HG03280 (cell line): ENCODE measurements at regions not wholly inside any gene's neighbourhood (a gene's known extent, or its start where the extent isn't known, plus 50 kb on each side); places are given as distances from the start of the nearest gene placed in this dataset.
"Not testable (repeated sequence)": the region's sequence is repeated elsewhere in the genome, so short reads cannot be mapped to it uniquely, and the experiment has no call there.

Experiments
- ATAC-seq: cut with Tn5 transposase; IDR thresholded peaks from one replicate; pipeline ENCODE4 v1.9.1; 2021; ENCODE audit warnings: mild to moderate bottlenecking, moderate library complexity; ENCODE audit not compliant: unreplicated experiment

DNA sequence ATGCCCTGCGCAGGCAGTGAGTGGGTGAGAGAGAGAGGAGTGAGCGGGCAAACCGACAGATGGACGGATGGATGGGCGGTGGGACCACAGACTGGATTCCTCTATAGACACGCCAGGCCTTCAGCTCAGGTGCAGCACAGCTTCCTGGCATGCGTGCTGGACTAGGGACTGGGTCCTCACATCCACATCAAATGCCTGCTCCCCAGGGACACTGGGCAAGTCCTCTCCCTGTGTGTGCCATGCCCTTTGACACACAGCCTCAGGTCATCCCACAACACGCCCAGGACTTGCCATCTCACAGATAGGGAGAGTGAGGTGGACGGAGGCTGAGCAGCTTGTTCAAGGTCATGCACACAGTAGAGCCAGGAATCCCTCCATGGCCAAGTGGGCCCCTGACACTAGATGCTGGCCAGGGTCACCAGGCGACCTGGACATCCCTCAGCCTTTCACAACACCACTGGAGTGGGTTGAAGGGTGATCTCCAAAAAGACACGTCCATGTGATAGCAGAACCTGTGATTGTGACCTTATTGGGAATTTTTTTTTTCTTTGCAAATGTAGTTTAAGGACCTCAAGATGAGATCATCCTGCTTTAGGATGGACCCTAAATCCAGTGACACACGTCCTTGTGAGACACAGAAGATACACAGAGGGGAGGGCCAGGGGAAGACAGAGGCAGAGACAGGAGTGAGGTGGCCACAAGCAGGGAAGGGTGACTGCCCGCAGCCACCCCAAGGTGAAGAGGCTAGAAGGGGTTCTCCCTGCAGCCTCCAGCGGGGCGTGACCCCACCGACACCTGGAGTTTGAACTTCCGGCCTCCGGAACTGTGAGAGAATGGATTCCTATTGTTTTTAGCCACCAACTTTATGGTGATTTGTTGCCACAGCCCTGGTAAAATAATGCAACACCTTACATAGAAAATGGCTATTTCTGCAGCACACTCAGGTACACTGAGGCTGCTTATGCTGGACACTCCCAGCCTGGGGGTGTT lies 155.0 kb upstream of the CHST15 start:
- ATAC-seq: no peak

DNA sequence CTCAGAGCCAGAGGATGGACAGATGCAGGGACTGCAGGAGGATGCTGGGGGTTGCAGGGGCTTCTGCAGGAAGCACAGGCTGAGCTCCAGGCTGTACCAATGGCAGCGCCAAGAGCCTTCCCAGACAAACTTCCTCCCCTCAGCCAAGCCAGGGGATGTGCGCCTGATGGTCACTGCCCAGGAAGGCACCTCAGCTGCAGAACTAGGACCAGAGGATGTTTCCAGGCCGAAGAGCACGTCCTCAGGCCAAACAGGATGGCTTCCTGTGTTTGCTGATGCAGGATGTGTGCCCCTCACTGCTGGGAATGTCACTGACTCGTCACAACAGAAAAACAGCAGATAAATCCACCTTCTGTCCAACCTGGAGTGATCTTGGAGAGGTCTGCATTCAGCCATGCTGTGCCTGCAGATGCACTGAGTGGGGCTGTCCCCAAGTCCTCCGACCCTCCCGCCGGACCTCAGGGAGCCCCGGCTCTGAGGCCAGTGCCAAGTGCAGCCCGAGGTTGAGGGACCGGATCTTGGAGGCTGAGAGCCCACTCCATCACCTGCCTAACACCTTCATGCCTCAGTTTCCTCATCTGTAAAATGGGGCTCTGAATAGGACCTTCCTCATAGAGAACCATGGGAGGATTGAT lies 152.5 kb upstream of the CHST15 start:
- no peak for ATAC-seq

DNA sequence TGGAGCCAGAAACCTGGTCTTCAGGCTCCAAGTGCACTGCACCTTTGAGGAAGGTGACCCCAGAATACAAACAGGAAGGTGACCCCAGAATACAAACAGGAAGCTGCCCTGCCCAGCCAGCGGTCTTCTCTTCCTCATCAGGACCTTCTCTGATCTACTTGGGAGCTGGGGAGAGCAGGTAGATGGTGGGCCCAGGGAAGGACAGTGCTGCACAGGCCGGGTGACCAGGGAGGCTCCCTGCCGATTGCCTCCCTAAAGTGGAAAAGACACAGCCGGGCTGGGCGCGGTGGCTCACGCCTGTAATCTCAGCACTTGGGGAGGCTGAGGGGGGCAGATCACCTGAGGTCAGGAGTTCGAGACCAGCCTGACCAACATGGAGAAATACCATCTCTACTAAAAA lies 151.8 kb upstream of the CHST15 start:
- ATAC-seq: no peak

DNA sequence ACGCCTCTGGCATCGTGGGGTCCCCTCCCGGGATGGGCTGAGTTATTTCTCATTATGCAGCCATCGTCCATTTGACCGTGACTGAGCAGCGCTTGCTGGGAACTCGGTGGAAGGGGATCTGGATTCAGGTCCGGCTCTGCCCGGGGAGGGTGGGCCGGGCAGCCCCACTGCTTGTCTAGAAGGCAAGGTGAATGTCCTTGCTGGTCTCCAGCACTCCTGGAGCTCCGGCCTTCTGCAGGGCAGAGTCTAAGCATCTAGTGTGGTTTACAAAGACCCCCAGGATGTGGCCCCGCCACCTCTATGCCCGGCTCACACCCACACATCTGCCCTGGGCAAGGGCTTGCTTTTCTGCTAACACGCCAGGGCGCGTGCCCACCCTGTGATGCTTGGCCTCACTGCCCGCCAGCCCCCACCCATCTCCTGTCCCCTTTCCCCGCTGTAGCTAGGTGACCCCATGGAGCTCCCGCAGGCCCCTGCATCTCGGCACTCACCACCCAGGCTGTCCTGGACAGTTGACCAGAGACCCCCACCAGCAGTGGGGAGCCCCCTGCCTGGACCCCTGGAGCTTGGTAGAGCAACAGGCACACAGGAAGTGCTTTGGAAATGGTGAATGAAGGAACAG lies 151.0 kb upstream of the CHST15 start:
- ATAC-seq: no peak

DNA sequence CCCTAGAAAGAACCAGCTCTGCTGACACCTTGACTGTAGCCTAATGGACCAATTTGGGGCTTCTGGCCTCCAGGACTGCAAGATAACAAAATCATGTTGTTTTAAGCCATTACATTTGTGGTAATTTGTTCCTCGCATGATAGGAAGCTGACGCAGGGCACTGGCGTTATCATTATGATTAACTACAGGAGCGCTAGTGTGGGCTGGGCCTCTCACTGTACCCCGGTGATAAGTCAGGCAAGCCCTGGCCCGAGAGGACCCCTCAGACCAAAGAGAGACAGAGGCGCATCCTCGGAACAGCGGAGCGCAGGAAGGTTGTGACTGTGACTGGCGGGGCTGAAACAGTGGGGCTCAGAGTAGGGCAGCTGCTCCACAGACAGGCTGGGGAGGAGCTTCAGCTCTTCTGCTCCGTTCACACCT lies 150.3 kb upstream of the CHST15 start:
- no peak for ATAC-seq

DNA sequence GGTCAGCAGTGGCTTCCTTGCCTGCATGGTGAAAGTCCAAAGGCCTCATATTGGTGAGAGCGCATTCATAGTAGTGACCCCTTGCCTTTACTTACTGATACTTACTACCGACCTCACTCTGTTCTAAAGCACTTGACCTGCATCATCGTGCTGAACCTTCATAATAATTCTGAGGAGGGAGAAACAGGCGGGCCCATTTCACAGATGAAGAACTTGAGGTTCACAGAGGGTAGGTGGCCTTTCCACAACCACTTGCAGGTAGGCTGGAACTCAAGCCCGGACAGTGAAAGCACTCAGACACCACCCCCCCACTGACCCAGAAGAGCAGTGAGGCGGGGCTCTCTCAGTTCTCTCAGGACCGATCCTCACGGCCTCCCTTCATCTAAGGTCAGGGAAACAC lies 149.4 kb upstream of the CHST15 start:
- ATAC-seq: no peak

DNA sequence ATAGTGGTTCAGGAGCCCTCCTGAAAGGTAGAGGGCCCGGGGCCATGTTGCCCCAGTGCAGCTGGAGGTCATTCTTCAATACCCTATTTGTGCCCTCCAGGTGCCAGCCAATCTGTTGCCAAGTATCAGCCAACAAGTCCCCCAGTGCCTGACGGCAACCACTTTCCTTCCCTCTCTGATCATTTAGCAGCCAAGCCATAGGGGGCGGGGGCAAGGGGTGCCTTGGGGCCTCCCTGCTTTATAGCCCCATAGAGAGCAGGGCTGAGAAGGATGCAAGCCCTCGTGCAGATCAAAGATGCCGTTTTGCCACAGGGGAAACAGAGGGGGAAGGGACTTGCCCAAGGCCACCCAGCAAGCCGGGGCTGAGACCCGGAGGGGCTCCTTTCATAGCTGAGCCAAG lies 149.0 kb upstream of the CHST15 start:
- no peak for ATAC-seq

DNA sequence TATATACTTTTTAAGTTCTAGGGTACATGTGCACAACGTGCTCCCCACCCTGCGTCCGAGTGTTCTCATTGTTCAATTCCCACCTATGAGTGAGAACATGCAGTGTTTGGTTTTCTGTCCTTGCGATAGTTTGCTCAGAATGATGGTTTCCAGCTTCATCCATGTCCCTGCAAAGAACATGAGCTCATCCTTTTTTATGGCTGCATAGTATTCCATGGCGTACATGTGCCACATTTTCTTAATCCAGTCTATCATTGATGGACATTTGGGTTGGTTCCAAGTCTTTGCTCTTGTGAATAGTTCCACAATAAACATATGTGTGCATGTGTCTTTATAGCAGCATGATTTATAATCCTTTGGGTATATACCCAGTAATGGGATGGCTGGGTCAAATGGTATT lies 148.1 kb upstream of the CHST15 start:
- not testable (repeated sequence) for ATAC-seq

DNA sequence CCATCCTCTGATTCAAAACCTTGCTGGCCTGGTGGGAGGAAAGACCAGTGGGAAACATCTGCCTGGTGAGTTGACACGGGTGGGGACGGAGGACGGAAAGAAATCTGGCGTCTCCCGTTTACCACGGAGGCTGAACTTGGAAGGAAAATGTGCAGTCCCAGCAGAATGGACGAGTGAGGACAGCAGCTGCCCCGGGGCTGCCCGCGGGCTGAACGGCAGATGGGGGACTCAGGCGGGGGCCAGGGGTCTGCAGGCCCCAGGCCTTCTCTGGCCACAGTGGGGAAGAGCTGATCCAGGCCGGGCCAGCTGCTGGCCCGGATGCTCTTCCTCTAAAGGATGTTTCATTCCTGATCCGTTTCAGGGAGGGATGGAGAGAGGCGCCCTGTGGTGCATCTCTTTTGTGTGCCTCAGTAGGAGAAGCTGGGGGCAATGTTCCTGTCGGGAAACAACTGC lies 147.5 kb upstream of the CHST15 start:
- ATAC-seq: no peak

DNA sequence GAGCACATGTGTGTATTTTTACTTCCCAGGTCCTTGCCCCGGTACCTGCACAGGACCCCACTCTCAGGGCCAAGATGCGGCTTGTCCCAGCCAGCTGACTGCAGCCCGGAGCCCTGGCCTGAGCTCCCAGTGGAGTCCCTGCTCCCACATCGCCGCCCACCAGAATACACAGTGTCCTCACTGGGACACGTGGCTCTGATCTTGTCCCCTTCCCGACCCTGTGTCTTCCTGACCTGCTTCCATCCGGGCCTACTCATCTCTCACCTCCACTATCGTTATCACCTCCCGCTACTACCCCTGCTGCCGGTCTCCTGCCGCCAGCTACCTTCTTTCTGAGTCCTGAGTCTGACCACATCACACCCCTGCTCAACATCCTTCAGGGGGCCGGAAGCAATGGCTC lies 146.3 kb upstream of the CHST15 start:
- no peak for ATAC-seq

DNA sequence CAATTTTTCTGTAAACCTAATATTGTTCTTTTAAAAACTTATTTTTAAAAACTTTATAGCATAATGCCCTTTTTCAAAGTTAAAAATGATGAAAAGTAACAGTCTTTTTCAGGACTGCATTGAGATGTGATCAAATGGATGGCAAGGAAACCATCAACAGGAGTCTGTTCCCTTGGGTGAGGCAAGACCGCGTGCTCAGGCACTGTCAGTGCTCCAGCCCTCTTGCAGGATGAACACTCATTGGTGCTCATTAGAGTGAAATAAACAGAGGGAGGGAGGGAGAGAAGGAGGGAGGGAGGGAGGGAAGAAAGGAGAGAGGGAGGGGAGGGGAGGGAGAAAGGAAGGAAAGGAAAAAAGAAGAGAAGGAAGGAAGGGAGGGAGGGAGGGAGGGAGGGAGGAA lies 145.7 kb upstream of the CHST15 start:
- no peak for ATAC-seq

DNA sequence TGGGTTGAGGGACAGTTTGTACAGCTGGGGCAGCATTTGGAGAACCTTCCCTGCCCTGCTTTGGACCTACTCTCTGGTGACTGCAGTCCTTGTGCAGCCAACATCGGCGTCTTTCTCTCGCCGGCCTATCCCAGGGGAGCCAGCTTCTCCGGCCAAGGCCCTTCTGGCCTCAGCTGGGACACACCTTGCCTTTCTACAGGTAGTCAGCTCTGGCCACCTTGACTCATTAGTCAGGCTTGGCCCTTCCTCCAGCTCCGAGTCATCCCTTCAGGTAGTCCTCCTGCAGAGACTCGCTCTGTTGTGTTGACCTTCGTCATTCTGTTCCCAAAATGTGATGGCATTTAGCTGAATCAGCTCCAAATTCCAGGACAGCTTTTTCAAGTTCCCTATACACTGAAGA lies 145.0 kb upstream of the CHST15 start:
- no peak for ATAC-seq

DNA sequence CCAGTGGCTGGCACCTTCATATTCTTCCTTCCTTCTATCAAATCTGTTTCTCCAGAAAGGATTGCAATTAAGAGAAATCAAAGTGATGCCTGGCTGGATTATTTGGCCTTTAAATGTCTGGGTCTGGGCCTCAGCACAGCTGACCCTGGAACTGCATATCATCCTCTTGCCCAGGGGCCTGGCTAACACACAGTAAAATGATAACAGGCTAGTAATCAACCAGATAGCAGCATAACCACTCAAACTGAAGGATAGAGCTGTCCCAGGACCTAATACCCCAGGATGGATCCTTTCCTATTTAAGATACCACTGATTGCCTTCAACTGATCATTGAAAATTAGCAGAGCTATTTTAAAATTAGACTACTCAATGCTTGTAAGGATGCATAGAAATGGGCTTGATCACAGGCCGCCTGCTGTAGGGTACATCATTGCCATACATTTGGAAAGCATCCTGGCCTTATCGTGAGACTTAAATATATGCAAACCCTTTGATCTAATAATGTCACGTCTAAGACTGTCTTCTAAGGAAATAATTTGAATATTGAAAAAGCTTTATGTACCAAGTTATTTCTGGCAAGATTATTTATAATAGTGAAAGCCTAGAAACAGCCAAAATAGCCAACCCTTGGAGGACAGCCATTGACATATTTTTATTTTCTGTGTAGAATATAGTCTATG lies 144.0 kb upstream of the CHST15 start:
- no peak for ATAC-seq

DNA sequence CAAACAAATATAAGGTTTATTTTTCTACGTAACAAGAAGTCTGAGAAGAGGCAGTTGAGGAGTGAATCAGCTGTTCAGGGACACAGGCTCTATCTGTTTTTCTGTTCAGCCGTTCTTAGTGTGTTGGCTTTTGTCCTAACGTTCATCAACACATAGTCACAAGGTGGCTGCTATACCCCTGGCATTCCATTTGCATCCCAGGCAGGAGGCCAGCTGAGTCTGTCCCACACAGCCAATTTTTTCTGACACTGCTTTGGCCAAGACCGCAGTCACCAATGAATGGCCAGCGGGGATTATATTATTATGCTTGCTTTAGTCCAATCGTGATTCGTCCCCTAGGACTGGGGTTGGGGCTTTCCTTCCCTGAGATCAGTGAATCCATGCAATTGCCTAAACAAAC lies 143.4 kb upstream of the CHST15 start:
- ATAC-seq: no peak

DNA sequence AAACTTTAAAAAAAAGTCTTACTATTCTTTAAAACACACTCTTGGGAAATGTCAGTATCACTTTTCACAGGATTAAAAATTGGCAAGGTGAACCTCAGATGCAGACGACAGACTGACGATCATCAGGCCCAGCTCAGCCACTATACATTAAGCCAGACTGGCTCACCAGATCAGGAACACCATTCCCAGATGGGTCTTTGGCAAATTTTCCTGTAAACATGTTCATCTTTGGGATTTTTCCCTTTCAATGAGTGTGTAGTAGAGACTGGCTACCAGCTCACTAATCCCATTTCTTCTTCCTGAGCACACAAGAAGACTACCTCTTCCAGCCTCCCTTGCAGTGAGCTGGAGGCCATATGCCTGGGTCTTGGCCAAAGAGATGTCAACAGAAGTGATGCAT lies 142.7 kb upstream of the CHST15 start:
- ATAC-seq: no peak

DNA sequence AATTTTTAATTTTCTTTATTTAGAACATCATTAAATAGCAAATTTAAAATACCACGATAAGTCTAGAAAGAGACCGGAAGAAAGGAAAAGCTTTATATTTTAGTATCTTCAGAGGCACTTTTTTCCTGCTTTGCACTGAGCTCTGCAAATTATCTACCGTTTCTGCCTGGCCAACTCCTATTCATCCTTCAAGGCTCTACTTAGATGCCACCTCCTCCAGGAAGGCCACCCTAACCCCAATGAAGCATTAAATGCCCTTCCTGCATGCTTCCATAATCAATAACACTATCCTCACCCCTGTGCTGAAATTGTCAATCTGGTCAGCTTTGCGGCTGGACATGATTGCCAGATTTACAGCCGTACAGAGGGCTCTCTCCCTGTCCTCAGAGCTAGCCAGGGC lies 141.8 kb upstream of the CHST15 start:
- no peak for ATAC-seq

DNA sequence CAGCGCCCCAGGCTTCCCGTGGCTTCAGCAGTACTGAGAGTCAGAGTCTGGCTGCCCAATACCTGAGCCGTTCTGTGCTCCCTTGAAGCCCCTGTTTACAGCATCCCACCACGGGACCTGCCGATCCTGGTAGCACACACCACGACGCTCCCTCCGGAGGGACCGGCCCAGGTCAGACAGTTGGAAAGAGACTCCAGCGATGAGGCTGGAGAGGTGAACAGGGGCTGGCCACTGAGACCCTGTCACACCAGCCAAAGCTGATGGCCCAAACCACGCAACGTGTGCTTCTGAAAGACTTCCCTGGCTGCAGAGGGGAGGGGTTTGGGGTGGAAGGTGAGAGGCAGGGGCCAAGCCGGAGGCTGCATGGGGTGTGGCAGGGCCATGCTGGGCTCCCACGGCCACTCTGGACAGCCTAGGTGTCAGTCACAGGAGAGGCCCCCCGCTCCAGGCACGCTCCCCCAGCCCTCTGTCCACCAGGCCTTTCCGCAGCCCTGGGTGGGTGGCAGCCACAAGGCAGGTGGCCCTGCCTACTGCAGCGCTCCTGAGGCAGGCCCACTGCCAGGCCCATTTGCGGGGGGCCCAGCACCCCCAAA lies 140.2 kb upstream of the CHST15 start:
- no peak for ATAC-seq

DNA sequence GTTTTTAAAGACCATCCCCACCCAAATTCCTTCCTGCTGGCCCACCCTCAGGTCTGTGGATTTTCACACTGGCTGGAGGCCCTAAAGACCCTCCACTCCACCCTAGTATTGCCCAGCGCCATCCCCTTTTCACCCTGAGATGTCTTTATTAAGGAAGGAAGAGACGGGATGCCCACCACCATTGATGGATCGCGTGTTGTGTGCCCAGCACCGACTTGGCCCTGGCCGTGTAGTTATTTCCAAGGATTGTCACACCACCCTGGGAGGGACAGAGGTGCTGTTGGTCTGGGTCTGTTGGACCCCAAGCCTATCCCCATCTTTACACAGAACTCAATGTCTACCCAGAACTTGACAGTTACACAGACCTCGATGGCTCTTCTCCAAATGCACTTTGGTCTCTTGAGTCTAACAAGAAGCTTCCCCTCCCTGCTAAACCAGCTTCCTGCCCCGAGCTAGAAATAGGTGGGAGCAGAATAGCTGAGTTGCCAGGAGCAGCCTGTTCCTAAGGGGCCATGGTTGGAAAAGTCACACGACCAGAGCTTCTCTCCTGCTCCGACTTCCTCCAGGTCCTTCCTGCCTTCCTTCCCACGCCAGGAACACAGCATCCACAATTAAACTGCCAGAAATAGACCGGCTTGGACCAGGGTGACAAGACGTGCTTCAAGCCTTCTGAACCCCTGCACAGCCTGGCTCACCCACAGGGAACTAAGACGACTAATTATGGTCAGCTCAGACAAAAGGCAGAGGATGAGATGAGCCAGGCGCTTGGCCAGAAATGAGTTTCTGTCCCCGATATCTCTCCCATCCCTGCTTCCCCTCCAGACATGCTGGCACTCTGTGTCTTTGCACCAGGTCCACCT lies 139.5 kb upstream of the CHST15 start:
- ATAC-seq: no peak

DNA sequence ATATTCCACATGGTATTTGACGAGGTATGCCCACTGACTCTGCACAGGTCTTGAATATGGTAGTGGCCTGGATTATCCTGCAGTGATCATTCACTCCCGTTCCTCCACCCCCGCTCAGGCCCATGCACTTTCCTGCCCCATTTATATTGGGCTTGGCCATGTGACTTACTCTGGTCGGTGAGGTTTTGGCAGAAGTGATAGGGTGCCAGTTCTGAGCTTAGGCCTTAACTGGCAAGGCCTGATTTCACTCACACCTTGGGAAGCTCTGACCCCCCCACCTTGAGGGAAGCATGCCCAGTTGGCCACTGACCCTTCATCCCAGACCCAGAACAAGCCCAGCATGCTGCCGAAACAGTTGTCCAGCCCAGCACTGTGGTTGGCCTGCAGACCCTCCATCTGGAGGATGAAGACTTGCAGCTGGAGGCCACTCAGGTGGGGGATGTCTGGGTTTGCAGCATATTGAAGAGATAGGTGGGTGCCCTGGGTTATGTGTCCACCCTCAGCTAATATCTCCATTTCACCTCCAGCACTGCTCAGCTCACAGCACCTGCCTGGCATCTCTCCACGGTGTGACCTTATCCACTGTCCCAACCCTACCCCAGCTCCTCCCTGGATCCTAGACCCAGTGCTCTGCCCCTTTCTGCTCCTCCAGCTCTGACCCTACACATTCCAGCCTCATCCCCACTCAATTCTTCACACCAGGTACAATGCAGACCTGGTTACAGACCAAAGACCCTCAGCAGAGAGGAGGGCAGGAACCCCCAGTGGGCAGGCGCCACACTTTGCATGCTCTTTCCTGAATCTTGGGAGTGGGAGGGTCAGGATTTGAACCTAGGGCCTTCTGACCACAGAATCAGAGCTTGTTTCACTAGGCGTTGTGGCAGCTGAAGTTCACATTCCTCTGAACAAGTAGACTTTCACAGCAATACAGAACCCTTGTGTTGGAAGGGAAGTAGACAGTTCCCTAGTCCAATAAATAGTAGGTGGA lies 138.1 kb upstream of the CHST15 start:
- peak; percentile 52 for ATAC-seq
